H9 (cell line): ENCODE measurements at regions not wholly inside any gene's neighbourhood (a gene's known extent, or its start where the extent isn't known, plus 50 kb on each side); places are given as distances from the start of the nearest gene placed in this dataset.

Source experiments
- DNase-seq: peaks from one replicate; pipeline ENCODE4 v3.0.0-alpha.2; 2017
- H2AFZ ChIP-seq: one replicate; pipeline ENCODE4 v1.6.1; 2013; ENCODE audit warnings: mild to moderate bottlenecking, low read length, control low read depth, moderate library complexity
- H2AK5ac ChIP-seq: 2 replicates; pipeline ENCODE4 v1.6.1; 2013; ENCODE audit warnings: low read length, control low read depth, mixed read lengths; ENCODE audit not compliant: insufficient read length
- H2BK120ac ChIP-seq: one replicate; pipeline ENCODE4 v1.6.1; 2013; ENCODE audit warnings: low read depth, mild to moderate bottlenecking, low read length, control low read depth, inconsistent platforms; ENCODE audit not compliant: poor library complexity, severe bottlenecking
- H2BK12ac ChIP-seq: 2 replicates; pipeline ENCODE4 v1.6.1; 2013; ENCODE audit warnings: low read length, control low read depth, mixed read lengths, low read depth; ENCODE audit not compliant: insufficient read length
- H2BK15ac ChIP-seq: 2 replicates; pipeline ENCODE4 v1.6.1; 2013; ENCODE audit warnings: low read depth, low read length, control low read depth
- H2BK20ac ChIP-seq: one replicate; pipeline ENCODE4 v1.6.1; 2013; ENCODE audit warnings: low read depth, mild to moderate bottlenecking, low read length, control low read depth, inconsistent platforms; ENCODE audit not compliant: poor library complexity, severe bottlenecking
- H2BK5ac ChIP-seq: 2 replicates; pipeline ENCODE4 v1.6.1; 2013; ENCODE audit warnings: low read length, control low read depth, mixed read lengths; ENCODE audit not compliant: insufficient read length
- H3K14ac ChIP-seq: 2 replicates; pipeline ENCODE4 v1.6.1; 2013; ENCODE audit warnings: low read length, control low read depth; ENCODE audit not compliant: insufficient read depth
- H3K18ac ChIP-seq: 2 replicates; pipeline ENCODE4 v1.6.1; 2013; ENCODE audit warnings: low read depth, mild to moderate bottlenecking, mixed read lengths, low read length, control low read depth; ENCODE audit not compliant: insufficient read length
- H3K23ac ChIP-seq: 2 replicates; pipeline ENCODE4 v1.6.1; 2013; ENCODE audit warnings: low read length, control low read depth, mixed read lengths, low read depth; ENCODE audit not compliant: insufficient read length
- H3K23me2 ChIP-seq: 2 replicates; pipeline ENCODE4 v1.6.1; 2013; ENCODE audit warnings: low read depth, mild to moderate bottlenecking, mixed read lengths, low read length, control low read depth; ENCODE audit not compliant: insufficient read length, poor library complexity, severe bottlenecking
- H3K27ac ChIP-seq: 2 replicates; pipeline ENCODE4 v1.5.1; 2013; ENCODE audit warnings: low read length, control low read depth, mixed read lengths, low read depth; ENCODE audit not compliant: insufficient read length
- H3K27me3 ChIP-seq: 2 replicates; pipeline ENCODE4 v1.6.1; 2013; ENCODE audit warnings: low read length, control low read depth, inconsistent platforms; ENCODE audit not compliant: insufficient read depth
- H3K4ac ChIP-seq: 2 replicates; pipeline ENCODE4 v1.6.1; 2013; ENCODE audit warnings: low read depth, mild to moderate bottlenecking, control low read depth, inconsistent platforms, low read length, moderate library complexity
- H3K4me1 ChIP-seq: 2 replicates; pipeline ENCODE4 v1.6.1; 2013; ENCODE audit warnings: low read length, control low read depth, inconsistent platforms; ENCODE audit not compliant: insufficient read depth
- H3K4me2 ChIP-seq: 2 replicates; pipeline ENCODE4 v1.6.1; 2013; ENCODE audit warnings: low read length, control low read depth, mixed read lengths; ENCODE audit not compliant: insufficient read length, insufficient read depth
- H3K56ac ChIP-seq: 2 replicates; pipeline ENCODE4 v1.6.1; 2013; ENCODE audit warnings: low read depth, mild to moderate bottlenecking, mixed read lengths, low read length, control low read depth; ENCODE audit not compliant: insufficient read length
- H3K79me1 ChIP-seq: 2 replicates; pipeline ENCODE4 v1.6.1; 2013; ENCODE audit warnings: low read depth, mild to moderate bottlenecking, moderate library complexity, low read length, control low read depth, inconsistent platforms; ENCODE audit not compliant: insufficient read depth, poor library complexity, severe bottlenecking
- H3K79me2 ChIP-seq: 2 replicates; pipeline ENCODE4 v1.6.1; 2013; ENCODE audit warnings: low read length, control low read depth, inconsistent platforms; ENCODE audit not compliant: insufficient read depth
- H3K9ac ChIP-seq: 2 replicates; pipeline ENCODE4 v1.6.1; 2013; ENCODE audit warnings: low read length, control low read depth, mixed read lengths; ENCODE audit not compliant: insufficient read length; ENCODE audit errors: extremely low read depth
- H3K9me3 ChIP-seq: one replicate; pipeline ENCODE4 v1.6.1; 2013; ENCODE audit warnings: low read depth, low read length, inconsistent platforms; ENCODE audit not compliant: control insufficient read depth
- H3T11ph ChIP-seq: one replicate; pipeline ENCODE4 v1.6.1; 2013; ENCODE audit warnings: mild to moderate bottlenecking, low read length, control low read depth, inconsistent platforms
- H4K20me1 ChIP-seq: one replicate; pipeline ENCODE4 v1.6.1; 2013; ENCODE audit not compliant: control insufficient read depth, insufficient read length, insufficient read depth
- H4K5ac ChIP-seq: 2 replicates; pipeline ENCODE4 v1.6.1; 2013; ENCODE audit warnings: low read depth, mild to moderate bottlenecking, mixed read lengths, low read length, control low read depth; ENCODE audit not compliant: insufficient read length
- H4K8ac ChIP-seq: replicated peaks from 2 replicates; pipeline ENCODE4 v1.6.1; 2013; ENCODE audit warnings: low read length, control low read depth, mixed read lengths, low read depth; ENCODE audit not compliant: insufficient read length
- H4K91ac ChIP-seq: 2 replicates; pipeline ENCODE4 v1.6.1; 2013; ENCODE audit warnings: low read depth, mild to moderate bottlenecking, moderate library complexity, mixed read lengths, low read length, control low read depth; ENCODE audit not compliant: insufficient read length
- H3K27ac Mint-ChIP-seq, 3 experiments: 2 replicates in 2 of 3; 3 replicates in 1 of 3; pipeline ENCODE4 v1.8.0; 2020 to 2021; ENCODE audit warnings: mixed read lengths in 3 of 3, mild to moderate bottlenecking in 1 of 3, moderate library complexity in 1 of 3
- H3K27me3 Mint-ChIP-seq: 2 replicates; pipeline ENCODE4 v1.8.0; 2021; ENCODE audit warnings: low read depth, mild to moderate bottlenecking, moderate library complexity, mixed read lengths
- H3K36me3 Mint-ChIP-seq, 3 experiments: 2 replicates in 2 of 3; 3 replicates in 1 of 3; pipeline ENCODE4 v1.8.0; 2020 to 2021; ENCODE audit warnings: low read depth in 3 of 3, mixed read lengths in 3 of 3; ENCODE audit not compliant: insufficient read depth in 1 of 3
- H3K4me1 Mint-ChIP-seq, 2 experiments: 2 replicates each; pipeline ENCODE4 v1.8.0; 2020; ENCODE audit warnings: mixed read lengths in 2 of 2
- H3K4me3 Mint-ChIP-seq, 2 experiments: 2 replicates in 1 of 2; 3 replicates in 1 of 2; pipeline ENCODE4 v1.8.0; 2020 to 2021; ENCODE audit warnings: mild to moderate bottlenecking in 2 of 2, mixed read lengths in 2 of 2, moderate library complexity in 1 of 2
- H3K9me3 Mint-ChIP-seq, 2 experiments: 2 replicates in 1 of 2; 3 replicates in 1 of 2; pipeline ENCODE4 v1.8.0; 2020; ENCODE audit warnings: mild to moderate bottlenecking in 2 of 2, mixed read lengths in 2 of 2, moderate library complexity in 1 of 2
- WGBS: extraction: QIAGEN DNeasy Blood & Tissue Kit; methylation state at CpG from one replicate; pipeline ENCODE4 v1.1.7; 2013; ENCODE audit warnings: missing lambda C conversion rate, low lambda C conversion rate, mixed read lengths; ENCODE audit not compliant: insufficient read length; ENCODE audit errors: extremely low coverage; 5-methylcytosine and 5-hydroxymethylcytosine counted together
- TF ChIP-seq, protein P1 (sequence below): fragments of 200-600 bp; sonication (generic); conservative IDR thresholded peaks from 3 replicates; pipeline ENCODE4 v1.8.0; 2021; ENCODE audit warnings: antibody characterized with exemption, mild to moderate bottlenecking

DNA sequence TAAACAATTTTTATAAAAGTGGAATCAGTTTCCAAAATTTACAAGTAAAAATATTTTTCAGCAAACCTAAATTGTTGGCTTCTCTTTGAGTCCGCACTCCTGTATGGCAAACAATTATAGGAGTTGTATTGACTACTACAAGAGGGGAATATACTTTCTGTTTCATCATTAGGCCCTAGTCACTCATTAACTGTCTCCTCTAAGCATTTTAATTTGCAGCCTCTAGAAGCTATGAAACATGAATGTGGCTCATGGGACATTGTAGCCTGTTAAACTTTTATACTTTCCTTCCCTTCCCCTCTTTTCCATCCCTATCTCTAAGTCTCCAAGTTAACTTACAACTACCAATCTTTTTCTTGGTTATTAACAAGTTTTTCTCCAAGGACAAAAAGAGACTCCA is 58.9 kb upstream of the CBLB start:
- no peak overlapping the region for H3K4me2 ChIP-seq
- no peak overlapping the region for H3T11ph ChIP-seq
- no peak for DNase-seq
- H3K56ac ChIP-seq: no peak overlapping the region
- H4K91ac ChIP-seq: no peak overlapping the region
- no peak overlapping the region for H4K5ac ChIP-seq
- no peak overlapping the region for H2AFZ ChIP-seq
- H3K4ac ChIP-seq: no peak overlapping the region
- H2BK12ac ChIP-seq: no peak overlapping the region
- no peaks in the 10 kb centered on the region for H3K79me1 ChIP-seq
- H4K20me1 ChIP-seq: no peaks in the 10 kb centered on the region
- H3K4me1 ChIP-seq: peaks cover 3% of the 10 kb centered on the region; the same call in 1 of the 2 replicates
- H3K27ac ChIP-seq: no peak overlapping the region
- no peak overlapping the region for H3K18ac ChIP-seq
- no peak overlapping the region for H4K8ac ChIP-seq
- H3K9me3 ChIP-seq: no peaks in the 10 kb centered on the region
- Mint-ChIP-seq H3K4me1 (peaks cover 21% of the 10 kb centered on the region in 2 experiments), H3K36me3 (no peaks in the 10 kb centered on the region), H3K27ac (no peak overlapping the region), H3K9me3 (no peaks in the 10 kb centered on the region), H3K27me3 (no peaks in the 10 kb centered on the region), H3K4me3 (no peak overlapping the region)
- no peak overlapping the region for H3K14ac ChIP-seq
- TF ChIP-seq, protein P1, sequence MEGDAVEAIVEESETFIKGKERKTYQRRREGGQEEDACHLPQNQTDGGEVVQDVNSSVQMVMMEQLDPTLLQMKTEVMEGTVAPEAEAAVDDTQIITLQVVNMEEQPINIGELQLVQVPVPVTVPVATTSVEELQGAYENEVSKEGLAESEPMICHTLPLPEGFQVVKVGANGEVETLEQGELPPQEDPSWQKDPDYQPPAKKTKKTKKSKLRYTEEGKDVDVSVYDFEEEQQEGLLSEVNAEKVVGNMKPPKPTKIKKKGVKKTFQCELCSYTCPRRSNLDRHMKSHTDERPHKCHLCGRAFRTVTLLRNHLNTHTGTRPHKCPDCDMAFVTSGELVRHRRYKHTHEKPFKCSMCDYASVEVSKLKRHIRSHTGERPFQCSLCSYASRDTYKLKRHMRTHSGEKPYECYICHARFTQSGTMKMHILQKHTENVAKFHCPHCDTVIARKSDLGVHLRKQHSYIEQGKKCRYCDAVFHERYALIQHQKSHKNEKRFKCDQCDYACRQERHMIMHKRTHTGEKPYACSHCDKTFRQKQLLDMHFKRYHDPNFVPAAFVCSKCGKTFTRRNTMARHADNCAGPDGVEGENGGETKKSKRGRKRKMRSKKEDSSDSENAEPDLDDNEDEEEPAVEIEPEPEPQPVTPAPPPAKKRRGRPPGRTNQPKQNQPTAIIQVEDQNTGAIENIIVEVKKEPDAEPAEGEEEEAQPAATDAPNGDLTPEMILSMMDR: no peak
- no peak overlapping the region for H3K23ac ChIP-seq
- H2AK5ac ChIP-seq: no peak overlapping the region
- no peaks in the 10 kb centered on the region for H3K23me2 ChIP-seq
- H2BK120ac ChIP-seq: no peak overlapping the region
- no CpG with 5 or more reads among the region's 1 CpG for WGBS
- no peaks in the 10 kb centered on the region for H3K79me2 ChIP-seq
- H2BK20ac ChIP-seq: no peak overlapping the region
- H2BK15ac ChIP-seq: no peak overlapping the region
- H3K9ac ChIP-seq: no peak overlapping the region
- no peak overlapping the region for H2BK5ac ChIP-seq
- no peaks in the 10 kb centered on the region for H3K27me3 ChIP-seq
